CD4-positive, alpha-beta T cell (primary cell): ENCODE measurements at regions not wholly inside any gene's neighbourhood (a gene's known extent, or its start where the extent isn't known, plus 50 kb on each side); places are given as distances from the start of the nearest gene placed in this dataset.

Experiments
- ATAC-seq: fragments of 200-7000 bp; cut with Tn5 transposase; one replicate; pipeline ENCODE4 v1.10.0; 2022; ENCODE audit warnings: mild to moderate bottlenecking; ENCODE audit not compliant: poor library complexity
- CTCF ChIA-PET: fragments of 350-600 bp; sonication (Branson Sonifier 250); formaldehyde crosslinking; loops from one replicate; lab custom pipeline; 2021; ENCODE audit warnings: antibody characterized with exemption, inconsistent platforms; lab: Charles Lee
- POLR2A ChIA-PET: fragments of 350-600 bp; sonication (Branson Sonifier 250); formaldehyde crosslinking; loops from one replicate; lab custom pipeline; 2021; ENCODE audit warnings: antibody characterized with exemption, inconsistent platforms; lab: Charles Lee
- DNase-seq, 14 experiments: peaks; one replicate each; pipeline ENCODE4 v3.0.0-alpha.2; 2013 to 2020; ENCODE audit warnings: mixed read lengths in 2 of 14
- H3K27ac ChIP-seq, 2 donors: one replicate each; pipeline versions ENCODE4 v1.5.1 to v1.7.0; 2013; ENCODE audit warnings: low read length in 2 of 2, low read depth in 1 of 2, mild to moderate bottlenecking in 1 of 2
- H3K27me3 ChIP-seq, 2 experiments: 1 replicate in 1 of 2; 2 replicates in 1 of 2; pipeline versions ENCODE4 v1.6.1 to v1.7.0; 2013; ENCODE audit warnings: low read length in 2 of 2, control low read depth in 1 of 2, mild to moderate bottlenecking in 1 of 2, moderate library complexity in 1 of 2; ENCODE audit not compliant: insufficient read depth in 2 of 2, control insufficient read depth in 1 of 2
- H3K36me3 ChIP-seq: one replicate; pipeline ENCODE4 v1.6.1; 2013; ENCODE audit warnings: low read length, control low read depth; ENCODE audit not compliant: insufficient read depth
- H3K4me1 ChIP-seq: one replicate; pipeline ENCODE4 v1.6.1; 2013; ENCODE audit warnings: low read length, control low read depth; ENCODE audit not compliant: insufficient read depth
- H3K4me3 ChIP-seq: one replicate; pipeline ENCODE4 v1.5.1; 2013; ENCODE audit warnings: mild to moderate bottlenecking, low read length, moderate library complexity
- H3K9me3 ChIP-seq, 2 experiments: 1 replicate in 1 of 2; 2 replicates in 1 of 2; pipeline versions ENCODE4 v1.6.1 to v1.7.0; 2013; ENCODE audit warnings: low read length in 2 of 2, mild to moderate bottlenecking in 2 of 2, control low read depth in 1 of 2, moderate library complexity in 1 of 2; ENCODE audit not compliant: control insufficient read depth in 1 of 2, insufficient read depth in 1 of 2
- H3K27ac Mint-ChIP-seq: one replicate; pipeline ENCODE4 v1.8.0; 2020; ENCODE audit warnings: mixed read lengths
- H3K27me3 Mint-ChIP-seq: one replicate; pipeline ENCODE4 v1.8.0; 2021; ENCODE audit warnings: mixed read lengths
- H3K36me3 Mint-ChIP-seq: one replicate; pipeline ENCODE4 v1.8.0; 2021; ENCODE audit warnings: low read depth, mixed read lengths
- H3K4me1 Mint-ChIP-seq: one replicate; pipeline ENCODE4 v1.8.0; 2021; ENCODE audit warnings: low read depth, mixed read lengths
- H3K4me3 Mint-ChIP-seq: one replicate; pipeline ENCODE4 v1.8.0; 2020; ENCODE audit warnings: mild to moderate bottlenecking, mixed read lengths
- H3K9me3 Mint-ChIP-seq: one replicate; pipeline ENCODE4 v1.8.0; 2020; ENCODE audit warnings: mixed read lengths
- intact Hi-C, 2 experiments: fragments of 100-400 bp; cut with DNase I in 1 of 2; cut with micrococcal nuclease in 1 of 2; formaldehyde crosslinking; loops; one replicate each; pipeline versions ENCODE4 v1.15.1 to v1.9.0; 2023 to 2025; cut with DNase I, micrococcal nuclease
- TF ChIP-seq, protein P1 (sequence below): fragments of 200-600 bp; IDR thresholded peaks from one replicate; pipeline ENCODE4 v1.8.0; 2022; ENCODE audit warnings: antibody characterized with exemption, mild to moderate bottlenecking

DNA sequence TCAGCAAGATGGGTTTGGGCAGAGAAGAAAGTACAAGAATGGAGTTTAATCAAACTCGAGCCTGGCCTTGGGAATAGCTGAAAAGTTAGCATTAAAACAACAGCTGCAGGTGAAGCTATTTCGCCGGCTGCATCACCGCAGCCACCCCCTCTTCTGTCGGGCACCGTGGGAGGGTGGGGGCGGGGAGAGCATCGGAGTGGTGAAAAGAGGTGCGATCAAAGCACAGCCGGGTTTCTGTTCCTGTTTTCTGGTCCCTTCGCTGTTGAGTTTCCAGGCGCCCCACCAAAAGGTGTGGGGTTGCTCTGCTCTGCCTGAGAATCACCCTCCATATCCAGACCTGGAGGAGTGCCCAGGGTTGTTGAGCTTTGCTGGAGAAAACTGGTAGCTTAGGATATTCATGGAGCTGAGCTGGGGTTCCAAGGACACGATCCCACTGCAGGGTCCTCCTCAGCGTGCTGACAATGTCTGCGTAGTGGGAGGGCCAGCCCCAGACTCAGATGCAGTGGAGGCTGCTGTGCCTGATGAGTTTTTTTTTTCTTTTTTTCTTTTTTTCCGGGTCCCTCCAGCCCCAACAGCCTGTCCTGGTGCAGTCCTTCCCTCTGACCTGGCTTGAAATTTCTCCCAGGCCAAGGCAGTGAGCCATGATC, 127.5 kb upstream of the C1orf174 start:
- Histone ChIP-seq H3K27ac (no peak overlapping the region), H3K9me3 (peaks cover 0 to 14% of the 10 kb centered on the region in 2 experiments), H3K4me3 (no peak overlapping the region), H3K36me3 (no peaks in the 10 kb centered on the region), H3K4me1 (no peaks in the 10 kb centered on the region), H3K27me3 (peaks cover 0 to 10% of the 10 kb centered on the region in 2 experiments)
- no peaks in the 10 kb centered on the region for H3K36me3 Mint-ChIP-seq
- H3K4me3 Mint-ChIP-seq: no peak overlapping the region
- intact Hi-C loops: no loop called here
- no peaks in the 10 kb centered on the region for H3K4me1 Mint-ChIP-seq
- ChIA-PET CTCF (no interaction called here), POLR2A (no interaction called here)
- TF ChIP-seq, protein P1, sequence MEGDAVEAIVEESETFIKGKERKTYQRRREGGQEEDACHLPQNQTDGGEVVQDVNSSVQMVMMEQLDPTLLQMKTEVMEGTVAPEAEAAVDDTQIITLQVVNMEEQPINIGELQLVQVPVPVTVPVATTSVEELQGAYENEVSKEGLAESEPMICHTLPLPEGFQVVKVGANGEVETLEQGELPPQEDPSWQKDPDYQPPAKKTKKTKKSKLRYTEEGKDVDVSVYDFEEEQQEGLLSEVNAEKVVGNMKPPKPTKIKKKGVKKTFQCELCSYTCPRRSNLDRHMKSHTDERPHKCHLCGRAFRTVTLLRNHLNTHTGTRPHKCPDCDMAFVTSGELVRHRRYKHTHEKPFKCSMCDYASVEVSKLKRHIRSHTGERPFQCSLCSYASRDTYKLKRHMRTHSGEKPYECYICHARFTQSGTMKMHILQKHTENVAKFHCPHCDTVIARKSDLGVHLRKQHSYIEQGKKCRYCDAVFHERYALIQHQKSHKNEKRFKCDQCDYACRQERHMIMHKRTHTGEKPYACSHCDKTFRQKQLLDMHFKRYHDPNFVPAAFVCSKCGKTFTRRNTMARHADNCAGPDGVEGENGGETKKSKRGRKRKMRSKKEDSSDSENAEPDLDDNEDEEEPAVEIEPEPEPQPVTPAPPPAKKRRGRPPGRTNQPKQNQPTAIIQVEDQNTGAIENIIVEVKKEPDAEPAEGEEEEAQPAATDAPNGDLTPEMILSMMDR: no peak
- H3K9me3 Mint-ChIP-seq: peaks cover 6% of the 10 kb centered on the region
- DNase-seq (peak in 1 of 14 experiments; percentile 27), ATAC-seq (no peak)
- H3K27me3 Mint-ChIP-seq: peaks cover 35% of the 10 kb centered on the region
- no peak overlapping the region for H3K27ac Mint-ChIP-seq

DNA sequence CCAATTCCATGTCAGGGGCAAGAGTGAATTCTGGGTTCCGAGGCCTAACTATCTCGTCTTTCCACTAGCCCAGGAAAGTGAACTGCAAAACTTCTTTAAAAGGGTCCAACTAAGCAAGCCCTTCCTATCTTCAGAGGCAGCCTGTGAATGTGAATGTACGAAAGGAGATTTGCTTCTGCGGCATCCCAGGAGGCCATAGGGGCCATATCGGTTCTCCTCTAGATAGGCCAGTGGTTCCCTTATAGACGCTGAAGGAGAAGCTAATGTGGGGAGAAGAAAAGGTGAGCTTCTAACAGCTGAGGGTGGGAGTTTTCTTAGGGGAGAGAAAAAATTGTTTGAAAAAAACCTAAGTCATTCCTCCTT, 128.0 kb upstream of the C1orf174 start:
- peaks cover 4 to 11% of the 10 kb centered on the region in 2 experiments for H3K27me3 ChIP-seq
- Mint-ChIP-seq H3K36me3 (no peaks in the 10 kb centered on the region), H3K4me3 (no peak overlapping the region), H3K27ac (no peak overlapping the region), H3K9me3 (peaks cover 6% of the 10 kb centered on the region), H3K4me1 (no peaks in the 10 kb centered on the region), H3K27me3 (peaks cover 40% of the 10 kb centered on the region)
- ATAC-seq (no peak), DNase-seq (no peak)
- H3K27ac ChIP-seq: no peak overlapping the region
- peaks cover 0 to 11% of the 10 kb centered on the region in 2 experiments for H3K9me3 ChIP-seq
- intact Hi-C loops: no loop called here
- ChIA-PET POLR2A (no interaction called here), CTCF (no interaction called here)
- H3K4me3 ChIP-seq: no peak overlapping the region
- no peaks in the 10 kb centered on the region for H3K4me1 ChIP-seq
- TF ChIP-seq, protein P1: no peak
- H3K36me3 ChIP-seq: no peaks in the 10 kb centered on the region

DNA sequence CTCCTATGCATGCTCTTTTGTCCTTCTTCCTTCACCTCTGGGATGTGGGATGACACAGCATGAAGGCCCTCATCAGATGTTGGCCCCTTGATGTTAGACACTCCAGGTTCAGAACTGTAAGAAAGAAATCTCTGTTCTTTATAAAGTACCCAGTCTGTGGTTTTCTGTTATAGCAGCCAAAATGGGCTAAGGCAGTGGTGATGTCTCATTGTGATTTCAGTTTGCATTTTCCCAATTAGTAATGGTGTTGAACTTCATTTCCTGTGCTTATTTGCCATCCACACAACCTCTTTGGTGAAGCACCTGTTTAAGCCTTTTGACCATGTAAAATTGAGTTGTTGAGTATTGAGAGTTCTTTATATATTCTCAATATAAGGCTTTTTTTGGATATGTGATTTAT, 129.3 kb upstream of the C1orf174 start:
- TF ChIP-seq, protein P1: no peak
- Mint-ChIP-seq H3K36me3 (no peaks in the 10 kb centered on the region), H3K4me3 (no peak overlapping the region), H3K27ac (no peak overlapping the region), H3K4me1 (no peaks in the 10 kb centered on the region), H3K9me3 (peaks cover 6% of the 10 kb centered on the region), H3K27me3 (peaks cover 41% of the 10 kb centered on the region)
- ChIA-PET CTCF (no interaction called here), POLR2A (no interaction called here)
- H3K36me3 ChIP-seq: no peaks in the 10 kb centered on the region
- no peak overlapping the region for H3K27ac ChIP-seq
- H3K9me3 ChIP-seq: peaks cover 0 to 19% of the 10 kb centered on the region in 2 experiments
- intact Hi-C loops: no loop called here
- ATAC-seq: no peak
- H3K27me3 ChIP-seq: peaks cover 6 to 18% of the 10 kb centered on the region in 2 experiments
- DNase-seq: no peak
- no peaks in the 10 kb centered on the region for H3K4me1 ChIP-seq
- H3K4me3 ChIP-seq: no peak overlapping the region
